Stromal cell of bone marrow (primary cell): ENCODE measurements at regions not wholly inside any gene's neighbourhood (a gene's known extent, or its start where the extent isn't known, plus 50 kb on each side); places are given as distances from the start of the nearest gene placed in this dataset.
"Not testable (repeated sequence)": the region's sequence is repeated elsewhere in the genome, so short reads cannot be mapped to it uniquely, and the experiment has no call there.

Experiments used
- DNase-seq: peaks from one replicate; pipeline ENCODE4 v3.0.0-alpha.2; 2012; ENCODE audit warnings: low read depth

DNA sequence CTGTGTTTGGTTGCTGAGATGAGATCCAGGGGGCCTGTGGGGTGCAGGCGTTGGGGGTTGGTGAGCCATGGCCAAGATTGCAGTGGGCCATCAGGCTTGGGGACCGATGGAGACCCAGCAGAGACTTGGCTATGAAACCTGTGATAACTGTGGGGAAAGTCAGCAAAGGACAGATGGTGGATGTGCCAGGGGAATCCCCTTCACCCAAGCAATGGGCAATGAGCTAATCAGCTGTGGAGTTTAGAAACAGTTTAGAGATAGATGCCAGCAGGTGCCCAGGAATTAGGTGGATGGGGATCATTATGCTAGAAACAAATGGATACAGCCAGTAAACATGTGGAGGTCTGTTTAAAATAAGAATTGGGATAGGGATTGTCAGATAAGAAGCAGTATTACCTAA is 151.4 kb upstream of the FERD3L start:
- no peak for DNase-seq

DNA sequence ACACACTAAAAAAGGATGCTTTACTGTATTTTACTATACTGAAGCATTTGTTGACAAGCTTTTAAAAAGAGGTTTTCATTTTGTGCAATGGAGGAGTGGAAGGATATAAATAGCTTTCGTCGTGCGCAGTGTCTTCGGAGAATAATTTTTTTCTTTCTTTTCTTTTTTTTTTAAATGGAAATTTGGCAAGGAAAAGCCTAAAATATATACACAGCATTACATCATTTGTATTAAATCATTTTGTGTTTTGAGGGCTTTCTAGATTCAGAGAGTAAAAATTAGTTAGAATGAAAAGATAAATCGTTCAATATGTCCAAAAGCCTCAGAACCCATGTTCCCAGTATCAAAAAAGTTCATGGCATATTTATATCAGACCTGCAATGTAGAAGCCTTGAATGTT is 150.2 kb upstream of the FERD3L start:
- peak; percentile 2 for DNase-seq

DNA sequence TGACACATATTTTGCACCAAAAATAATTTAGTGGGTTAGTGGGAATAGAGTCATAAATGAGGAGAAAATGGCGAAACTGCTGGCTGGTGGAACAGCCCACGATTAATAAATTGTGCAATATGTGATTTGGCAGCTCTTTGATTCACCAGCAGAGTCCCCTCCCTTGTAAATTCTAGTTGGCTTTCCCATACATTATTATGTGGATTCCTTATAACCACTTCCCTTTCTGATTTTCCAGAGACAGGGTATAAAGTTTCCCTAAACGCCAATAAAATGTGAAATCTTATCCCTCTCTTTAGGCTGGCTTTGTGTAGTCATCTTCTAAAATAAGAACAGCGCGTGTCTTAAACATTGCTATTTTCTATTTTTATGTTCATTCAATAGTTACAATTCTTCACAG is 149.4 kb upstream of the FERD3L start:
- DNase-seq, result peak; percentile 80

- DNase-seq, result no peak
Observed at GRCh38 chr7:19293431-19293830, 148.2 kb upstream of the FERD3L start.

DNA sequence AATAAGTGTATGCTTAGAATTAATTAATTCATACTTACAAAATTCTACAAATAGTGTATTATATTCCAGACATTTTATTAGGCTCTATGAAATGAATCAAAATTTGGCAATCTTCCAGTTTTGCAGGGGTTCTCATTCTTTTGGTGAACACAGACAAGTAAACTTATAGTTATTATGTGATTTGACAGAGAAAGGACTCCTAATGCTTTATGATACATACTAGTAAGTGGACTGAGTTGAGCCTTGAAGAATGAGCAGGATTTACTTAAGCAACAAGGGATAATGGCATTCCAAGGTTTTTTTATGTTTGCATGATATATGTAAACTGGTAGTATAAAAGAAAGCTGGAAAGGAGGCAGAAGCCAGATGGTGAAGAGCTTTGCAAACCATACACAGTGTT is 145.7 kb upstream of the FERD3L start:
- DNase-seq, result no peak

GRCh38 chr7:19290066-19290465 is 144.8 kb upstream of the FERD3L start:
- no peak for DNase-seq

DNA sequence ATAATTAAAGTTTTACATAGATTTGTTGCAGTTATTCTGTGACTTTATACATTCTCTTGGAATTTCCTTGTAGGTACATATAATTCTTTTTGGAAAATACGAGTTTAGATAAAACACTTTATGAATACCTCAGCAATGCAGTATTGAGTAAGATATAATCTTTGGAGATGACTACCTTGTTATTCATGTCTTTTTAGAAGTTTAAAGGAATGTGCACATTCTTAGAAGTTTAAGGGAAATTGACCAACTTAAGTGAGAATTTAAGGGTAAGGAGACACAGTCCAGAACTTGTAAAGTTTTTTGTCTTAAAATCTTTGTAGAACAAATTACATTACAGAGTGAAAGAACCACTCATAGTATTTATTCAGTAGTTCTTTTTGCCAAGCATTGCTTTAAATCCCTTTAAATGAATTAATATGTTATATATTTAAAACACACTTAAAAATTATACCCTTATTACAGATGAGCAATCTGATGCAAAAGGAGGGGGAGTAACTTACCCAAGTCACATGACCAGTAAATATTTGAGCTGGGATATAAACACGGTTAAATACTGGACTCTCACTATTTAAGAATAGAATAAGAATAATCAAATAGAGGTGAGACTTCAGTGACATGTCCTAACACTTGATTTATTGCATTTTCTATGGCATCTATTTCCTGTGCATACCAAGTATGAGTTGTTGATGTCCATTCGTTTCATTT is 139.5 kb upstream of the FERD3L start:
- DNase-seq, result peak; percentile 10

DNA sequence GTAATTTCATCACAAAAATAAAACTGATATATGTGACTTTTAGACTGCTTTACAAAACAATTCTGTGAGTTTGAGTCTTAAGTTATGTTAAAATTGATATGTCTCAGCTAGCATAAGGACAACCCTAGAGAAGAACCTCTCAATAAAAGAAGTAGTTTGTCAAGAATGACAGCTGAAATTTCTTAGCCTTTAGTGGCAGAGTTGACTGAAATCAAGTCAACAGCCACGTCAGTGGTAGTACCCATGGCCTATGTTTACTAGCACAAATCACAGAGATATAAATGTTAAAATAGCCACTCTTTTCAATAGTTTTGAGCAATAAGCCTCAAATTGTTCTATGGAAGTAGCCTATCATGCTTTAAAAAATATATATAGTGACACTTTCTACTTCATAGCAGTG is 138.9 kb upstream of the FERD3L start:
- no peak for DNase-seq

DNA sequence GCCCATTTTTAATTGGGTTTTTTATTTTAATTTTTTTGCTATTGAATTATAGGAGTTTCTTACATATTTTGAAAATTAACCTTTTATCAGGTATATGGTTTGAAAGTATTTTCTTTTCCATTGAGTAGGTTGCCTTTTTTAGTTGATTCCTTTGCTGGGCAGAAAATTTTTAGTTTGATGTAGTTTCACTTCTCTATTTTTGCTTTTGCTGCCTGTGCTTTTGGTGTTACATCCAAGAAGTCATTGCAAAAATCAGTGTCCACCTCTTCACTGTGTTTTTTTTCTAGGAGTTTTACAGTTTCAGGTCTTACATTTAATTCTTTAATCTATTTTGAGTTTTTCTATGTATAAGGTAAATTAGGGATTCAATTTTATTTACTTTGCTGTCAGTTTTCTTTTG is 129.8 kb upstream of the FERD3L start:
- DNase-seq, result no peak

DNA sequence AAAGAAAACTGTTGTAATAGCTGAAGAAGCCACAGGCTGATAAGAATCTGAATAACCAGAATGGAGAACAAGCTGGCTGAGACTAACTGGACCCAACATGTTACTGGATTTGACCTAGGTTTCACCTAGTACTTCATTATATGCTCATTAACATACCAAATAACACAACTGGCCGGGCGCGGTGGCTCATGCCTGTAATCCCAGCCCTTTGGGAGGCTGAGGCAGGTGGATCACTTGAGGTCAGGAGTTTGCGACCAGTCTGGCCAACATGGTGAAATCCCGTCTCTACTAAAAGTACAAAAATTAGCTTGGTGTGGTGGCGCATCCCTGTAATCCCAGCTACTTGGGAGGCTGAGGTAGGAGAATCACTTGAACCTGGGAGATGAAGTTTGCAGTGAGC is 127.1 kb upstream of the FERD3L start:
- DNase-seq, result not testable (repeated sequence)

GRCh38 chr7:19269301-19269700 is 124.1 kb upstream of the FERD3L start:
- no peak for DNase-seq

GRCh38 chr7:19268737-19269136 is 123.5 kb upstream of the FERD3L start:
- peak; percentile 18 for DNase-seq

DNA sequence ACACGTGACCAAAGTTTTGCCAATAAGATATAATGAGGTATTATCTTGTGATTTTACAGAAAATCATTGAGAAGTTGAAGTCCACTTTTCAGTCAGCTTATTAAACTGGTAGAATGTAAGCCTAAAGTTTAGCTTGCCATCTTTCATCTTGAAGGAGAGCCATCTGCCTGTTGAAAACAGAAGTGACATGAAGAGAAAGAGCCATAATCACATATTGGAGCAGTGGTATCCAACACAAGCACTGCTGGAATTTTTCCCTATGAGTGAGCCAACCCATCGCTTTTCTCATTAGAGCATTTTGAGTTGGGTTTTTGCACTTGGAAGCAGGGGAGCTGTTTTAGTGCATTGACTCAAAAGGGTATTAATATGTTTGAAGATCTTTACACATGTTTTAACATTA is 117.6 kb upstream of the FERD3L start:
- no peak for DNase-seq

DNA sequence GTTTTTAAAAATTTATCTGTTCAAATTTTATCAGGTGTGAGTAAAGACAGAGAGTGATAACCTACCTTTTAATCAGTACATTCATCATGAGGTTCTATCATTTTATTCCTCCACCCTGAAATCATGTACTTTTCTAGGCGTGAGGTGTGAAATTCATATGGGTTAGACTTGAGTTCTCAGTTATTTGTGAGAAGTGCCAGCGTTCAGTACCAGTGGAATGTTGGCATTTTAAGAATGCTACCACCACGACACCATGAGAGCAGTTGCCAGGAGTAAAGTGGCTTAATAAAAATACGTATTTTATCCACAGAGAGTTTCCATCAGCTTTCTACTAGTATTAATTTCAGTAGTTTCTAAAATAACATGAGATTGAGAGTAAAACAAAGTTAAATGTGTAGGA is 104.1 kb upstream of the FERD3L start:
- no peak for DNase-seq

- DNase-seq, result no peak
Observed at GRCh38 chr7:19248681-19249080, 103.5 kb upstream of the FERD3L start.

- no peak for DNase-seq
Observed at GRCh38 chr7:19248115-19248514, 102.9 kb upstream of the FERD3L start.

- no peak for DNase-seq
Observed at GRCh38 chr7:19247017-19247416, 101.8 kb upstream of the FERD3L start.

GRCh38 chr7:19242246-19242645 is 97.0 kb upstream of the FERD3L start:
- no peak for DNase-seq

DNA sequence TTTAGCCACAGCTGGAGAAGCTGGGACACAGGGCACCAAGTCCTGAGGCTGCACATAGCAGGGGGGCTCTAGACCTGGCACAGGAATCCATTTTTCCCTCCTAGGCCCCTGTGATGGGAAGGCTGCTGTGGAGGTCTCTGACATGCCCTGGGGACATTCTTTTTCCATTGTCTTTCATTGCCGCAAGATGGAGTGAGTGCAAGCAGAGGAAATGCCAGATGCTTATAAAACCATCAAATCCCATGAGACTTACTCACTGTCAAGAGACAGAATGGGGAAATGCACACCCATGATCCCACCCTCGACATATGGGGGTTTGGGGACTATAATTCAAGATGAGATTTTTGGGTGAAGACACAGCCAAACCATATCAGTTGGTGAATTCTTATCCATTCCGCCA is 94.7 kb upstream of the FERD3L start:
- DNase-seq, result no peak

DNA sequence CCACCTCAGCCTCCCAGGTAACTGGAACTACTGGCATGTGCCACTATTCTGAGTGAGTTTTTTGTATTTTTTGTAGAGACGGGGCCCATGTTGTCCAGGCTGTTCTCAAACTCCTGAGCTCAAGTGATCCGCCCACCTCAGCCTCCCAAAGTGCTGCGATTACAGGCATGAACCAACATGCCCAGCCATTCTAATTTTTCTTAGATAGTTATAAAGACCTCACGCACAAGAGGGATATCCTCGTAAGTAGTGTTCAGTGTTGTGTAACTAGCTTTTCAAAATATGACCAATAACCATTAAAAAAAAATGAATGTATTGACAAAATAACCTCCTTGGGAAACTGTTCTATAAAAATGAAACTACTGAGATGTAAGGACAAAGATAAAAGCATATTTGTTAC is 90.5 kb upstream of the FERD3L start:
- DNase-seq, result no peak

- no peak for DNase-seq
Observed at GRCh38 chr7:19224951-19225350, 79.7 kb upstream of the FERD3L start.

GRCh38 chr7:19215412-19215811 is 70.2 kb upstream of the FERD3L start:
- peak; percentile 68 for DNase-seq

DNA sequence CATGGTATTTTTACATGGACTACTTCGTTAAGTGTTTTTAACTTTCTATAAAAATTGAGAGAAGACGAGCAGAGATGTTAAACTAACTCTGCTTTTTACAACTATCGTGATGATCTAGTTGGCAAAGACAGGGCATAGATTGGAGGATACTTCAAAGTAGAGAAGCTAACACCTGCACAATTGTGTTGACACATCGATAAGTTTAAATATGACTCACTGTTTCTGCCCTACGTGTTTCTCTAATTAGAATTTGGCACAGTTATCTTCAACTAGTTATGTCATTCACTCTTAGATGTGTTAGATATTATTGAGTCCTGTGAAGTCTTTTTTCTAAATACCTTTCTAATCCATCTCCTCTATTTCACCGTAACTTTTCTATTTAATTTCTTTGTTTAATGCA is 68.5 kb upstream of the FERD3L start:
- no peak for DNase-seq

GRCh38 chr7:19210893-19211413 is 65.7 kb upstream of the FERD3L start:
- DNase-seq, result no peak
